SK-N-SH (cell line): ENCODE measurements at regions not wholly inside any gene's neighbourhood (a gene's known extent, or its start where the extent isn't known, plus 50 kb on each side); places are given as distances from the start of the nearest gene placed in this dataset.
A peak's percentile ranks its signal among the peaks of the same experiment; 100 is the strongest.

Experiments used
- CTCF ChIA-PET: fragments of 300-600, 350-600 bp; formaldehyde crosslinking; extraction: SDS; loops from one replicate; lab custom pipeline; 2021; lab: Yijun Ruan, JAX
- POLR2A ChIA-PET: fragments of 350-600 bp; sonication (Branson Sonifier 250); formaldehyde crosslinking; extraction: SDS; loops from one replicate; lab custom pipeline; 2020; ENCODE audit warnings: antibody characterized with exemption, inconsistent platforms; lab: Yijun Ruan, JAX
- DNase-seq: peaks from one replicate; pipeline ENCODE4 v3.0.0; 2012
- H2AFZ ChIP-seq: fragments of 200-600 bp; sonication (generic); 2 replicates; pipeline ENCODE4 v1.8.1; 2016; ENCODE audit warnings: antibody characterized with exemption, mild to moderate bottlenecking, low read depth
- H3F3A ChIP-seq: fragments of 200-600 bp; sonication (generic); replicated peaks from 2 replicates; pipeline ENCODE3; 2016; ENCODE audit warnings: antibody characterized with exemption, mild to moderate bottlenecking; ENCODE audit not compliant: insufficient read depth
- H3K27ac ChIP-seq, 2 experiments: fragments of 200-500 bp in 1 of 2; fragments of 200-600 bp in 1 of 2; sonication (Bioruptor generic) in 1 of 2; sonication (generic), shearing (Covaris generic) in 1 of 2; 2 replicates each; pipeline versions ENCODE4 v1.5.1 to v1.6.1; 2014 to 2016; ENCODE audit warnings: low read depth in 2 of 2, inconsistent platforms in 1 of 2, low read length in 1 of 2, mild to moderate bottlenecking in 1 of 2, mixed read lengths in 1 of 2
- H3K27me3 ChIP-seq: fragments of 200-600 bp; sonication (generic), shearing (Covaris generic); 2 replicates; pipeline ENCODE4 v1.6.1; 2016; ENCODE audit warnings: mixed run types; ENCODE audit not compliant: insufficient read depth
- H3K36me3 ChIP-seq, 2 experiments: fragments of 200-500 bp in 1 of 2; fragments of 200-600 bp in 1 of 2; sonication (Bioruptor generic) in 1 of 2; sonication (generic) in 1 of 2; replicated peaks in 1 of 2; 2 replicates each; pipeline versions ENCODE3 to v1.5.1; 2014 to 2016; ENCODE audit warnings: low read length in 1 of 2, mild to moderate bottlenecking in 1 of 2; ENCODE audit not compliant: insufficient read depth in 2 of 2, control insufficient read depth in 1 of 2
- H3K4me1 ChIP-seq, 2 experiments: fragments of 200-500 bp in 1 of 2; fragments of 200-600 bp in 1 of 2; sonication (Bioruptor generic) in 1 of 2; sonication (generic), shearing (Covaris generic) in 1 of 2; 2 replicates each; pipeline versions ENCODE4 v1.5.1 to v1.6.1; 2014 to 2016; ENCODE audit warnings: low read depth in 1 of 2, low read length in 1 of 2, mixed run types in 1 of 2; ENCODE audit not compliant: insufficient read depth in 2 of 2, control insufficient read depth in 1 of 2
- H3K4me2 ChIP-seq: fragments of 200-600 bp; sonication (generic), shearing (Covaris generic); 2 replicates; pipeline ENCODE4 v1.6.1; 2017; ENCODE audit warnings: mixed run types
- H3K4me3 ChIP-seq, 2 experiments: fragments of 200-500 bp in 1 of 2; fragments of 200-600 bp in 1 of 2; sonication (Bioruptor generic) in 1 of 2; sonication (generic), shearing (Covaris generic) in 1 of 2; 2 replicates each; pipeline versions ENCODE4 v1.5.1 to v1.8.1; 2014 to 2016; ENCODE audit warnings: low read depth in 2 of 2, inconsistent platforms in 1 of 2, low read length in 1 of 2, mild to moderate bottlenecking in 1 of 2, mixed read lengths in 1 of 2, moderate library complexity in 1 of 2
- H3K79me2 ChIP-seq: fragments of 200-600 bp; sonication (generic); 2 replicates; pipeline ENCODE4 v1.8.1; 2017; ENCODE audit warnings: mild to moderate bottlenecking; ENCODE audit not compliant: insufficient read depth
- H3K9ac ChIP-seq: fragments of 200-600 bp; sonication (generic); 2 replicates; pipeline ENCODE4 v1.6.1; 2017; ENCODE audit warnings: mixed run types
- H3K9me2 ChIP-seq: fragments of 200-600 bp; sonication (generic); 2 replicates; pipeline ENCODE4 v1.6.1; 2017; ENCODE audit warnings: mixed run types
- H3K9me3 ChIP-seq: fragments of 200-600 bp; sonication (generic); 2 replicates; pipeline ENCODE4 v1.6.1; 2017; ENCODE audit warnings: mixed run types, mild to moderate bottlenecking, moderate library complexity
- H4K20me1 ChIP-seq: fragments of 200-600 bp; sonication (generic); 2 replicates; pipeline ENCODE4 v1.6.1; 2017; ENCODE audit warnings: mild to moderate bottlenecking, mixed run types; ENCODE audit not compliant: insufficient read depth
- ELF1 ChIP-seq: IDR thresholded peaks from 2 replicates; pipeline ENCODE4 v1.4.0; 2012
- EP300 ChIP-seq, 2 experiments: IDR thresholded peaks; 2 replicates each; pipeline versions ENCODE4 v1.4.0 to v1.6.1; 2012; ENCODE audit warnings: borderline replicate concordance in 1 of 2, low read depth in 1 of 2, low read length in 1 of 2
- FOXJ3 ChIP-seq: sonication (generic); formaldehyde crosslinking; IDR thresholded peaks from 2 replicates; pipeline ENCODE4 v1.5.1; 2020; ENCODE audit warnings: mild to moderate bottlenecking, missing genetic modification reagents
- GABPA ChIP-seq: IDR thresholded peaks from 2 replicates; pipeline ENCODE4 v1.4.0; 2012; ENCODE audit warnings: low read depth, mild to moderate bottlenecking
- GATA2 ChIP-seq: sonication (generic); formaldehyde crosslinking; IDR thresholded peaks from 2 replicates; pipeline ENCODE4 v1.5.0; 2020; ENCODE audit warnings: mild to moderate bottlenecking, missing genetic modification reagents
- JUND ChIP-seq: IDR thresholded peaks from 2 replicates; pipeline ENCODE4 v1.4.0; 2012
- MAX ChIP-seq: IDR thresholded peaks from 2 replicates; pipeline ENCODE4 v1.4.0; 2012; ENCODE audit warnings: low read depth
- POLR2AphosphoS5 ChIP-seq: IDR thresholded peaks from 2 replicates; pipeline ENCODE4 v1.6.1; 2012; ENCODE audit warnings: low read depth, low read length
- RCOR1 ChIP-seq: fragments of 150-350 bp; IDR thresholded peaks from 2 replicates; pipeline ENCODE4 v1.6.1; 2017; ENCODE audit warnings: antibody characterized with exemption, low read length
- REST ChIP-seq: IDR thresholded peaks from 2 replicates; pipeline ENCODE4 v1.6.1; 2012; ENCODE audit warnings: mild to moderate bottlenecking, low read depth, low read length, moderate library complexity
- SMC3 ChIP-seq: IDR thresholded peaks from 2 replicates; pipeline ENCODE4 v1.6.1; 2012; ENCODE audit warnings: low read depth, low read length, improper control_type of control experiment
- WGBS: methylation state at CpG from one replicate; pipeline ENCODE4 v1.1.6; 2017; ENCODE audit warnings: low lambda C conversion rate; 5-methylcytosine and 5-hydroxymethylcytosine counted together

GRCh38 chr4:17220816-17221215 is 291.1 kb downstream of the QDPR start:
- Histone ChIP-seq H3K9me2 (no peaks in the 10 kb centered on the region), H4K20me1 (no peaks in the 10 kb centered on the region), H3K79me2 (no peaks in the 10 kb centered on the region), H3K27me3 (no peaks in the 10 kb centered on the region), H3F3A (no peaks in the 10 kb centered on the region), H3K4me2 (no peak overlapping the region), H2AFZ (no peak overlapping the region), H3K36me3 (no peaks in the 10 kb centered on the region), H3K9me3 (no peaks in the 10 kb centered on the region), H3K4me1 (no peaks in the 10 kb centered on the region; a peak in 1 of 4 replicates), H3K27ac (no peak overlapping the region), H3K9ac (no peak overlapping the region), H3K4me3 (no peak overlapping the region)
- TF ChIP-seq POLR2AphosphoS5 = no peak
- no peak for TF ChIP-seq ELF1
- TF ChIP-seq REST = no peak
- TF ChIP-seq GATA2 (CRISPR knock-in tag) = no peak
- no peak for TF ChIP-seq JUND
- TF ChIP-seq MAX = no peak
- no peak for TF ChIP-seq RCOR1
- TF ChIP-seq SMC3 = no peak
- TF ChIP-seq GABPA = no peak
- no peak for DNase-seq
- CTCF ChIA-PET = no interaction called here
- POLR2A ChIA-PET = no interaction called here

GRCh38 chr4:17218786-17219185 is 293.1 kb downstream of the QDPR start:
- ChIA-PET POLR2A (no interaction called here), CTCF (no interaction called here)
- Histone ChIP-seq H3K9me2 (no peaks in the 10 kb centered on the region), H4K20me1 (no peaks in the 10 kb centered on the region), H3K27me3 (no peaks in the 10 kb centered on the region), H3F3A (no peaks in the 10 kb centered on the region), H3K36me3 (no peaks in the 10 kb centered on the region), H3K27ac (no peak overlapping the region), H2AFZ (no peak overlapping the region), H3K4me2 (no peak overlapping the region), H3K79me2 (no peaks in the 10 kb centered on the region), H3K9me3 (no peaks in the 10 kb centered on the region), H3K4me3 (no peak overlapping the region), H3K9ac (no peak overlapping the region), H3K4me1 (no peaks in the 10 kb centered on the region; a peak in 1 of 4 replicates)
- peak; percentile 43; the same call in 1 of the 2 replicates for TF ChIP-seq GATA2 (CRISPR knock-in tag)
- peak in 1 of 2 experiments; percentile 34; a peak in 2 of 4 replicates for TF ChIP-seq EP300 (IDR thresholded peaks at IDR 0.05; ENCODE audit: borderline replicate concordance in 1 of 2, low read depth in 1 of 2, low read length in 1 of 2)
- TF ChIP-seq FOXJ3 (CRISPR knock-in tag) = no peak
- DNase-seq = peak; percentile 36
- WGBS = 35% methylated on average over 3 of the region's 3 CpGs
